ENCODE measurements at regions not wholly inside any gene's neighbourhood (a gene's known extent, or its start where the extent isn't known, plus 50 kb on each side); places are given as distances from the start of the nearest gene placed in this dataset.

GRCh38 chr4:125776146-125776545 lies 461.4 kb downstream of the FAT4 start:
- Histone ChIP-seq H3K9ac (ENCODE audit: insufficient read depth, low read depth, low read length) (no peak overlapping the region), H3K79me2 (ENCODE audit: insufficient read depth, low read length) (no peaks in the 10 kb centered on the region), H3K4me3 (replicated peaks in 1 of 3; ENCODE audit: insufficient read depth in 1 of 3, low read depth in 2 of 3, low read length in 3 of 3) (no peak overlapping the region), H3K9me3 (ENCODE audit: low read length) (no peaks in the 10 kb centered on the region), H2AFZ (ENCODE audit: low read length) (no peak overlapping the region), H3K27ac (ENCODE audit: extremely low read length, insufficient read depth, low read length) (no peak overlapping the region), H3K4me2 (ENCODE audit: low read depth, low read length) (no peak overlapping the region), H3K27me3 (ENCODE audit: control insufficient read depth in 1 of 2, insufficient read depth in 2 of 2, low read length in 2 of 2) (no peaks in the 10 kb centered on the region), H4K20me1 (ENCODE audit: insufficient read depth, low read length) (no peaks in the 10 kb centered on the region), H3K4me1 (ENCODE audit: insufficient read depth, low read length) (no peaks in the 10 kb centered on the region), H3K36me3 (replicated peaks in 1 of 2; ENCODE audit: control insufficient read depth in 1 of 2, insufficient read depth in 2 of 2, low read length in 2 of 2) (no peaks in the 10 kb centered on the region)
- ATAC-seq (no peak), DNase-seq (ENCODE audit: low spot score) (no peak), FAIRE-seq (no peak)
- ChIA-PET CTCF (ENCODE audit: low intra/inter-chr PET ratio, low total read pairs) (no interaction called here), POLR2A (no interaction called here)
- BruUV-seq (replicated peaks): no TSS peak
- in situ Hi-C loops (cut with HindIII; ENCODE audit: extremely low pct_ligation_motif_present, low pct_unique_long_range_greater_than_20kb): no loop called here
- intact Hi-C loops (cut with micrococcal nuclease; ENCODE audit: unreplicated experiment): no loop called here
- WGBS (ENCODE audit: low lambda C conversion rate): 2% methylated on average over 4 of the region's 4 CpGs
- TF ChIP-seq JUND (CRISPR knock-in tag; IDR thresholded peaks at IDR 0.05) (no peak), ZSCAN5A (CRISPR knock-in tag; IDR thresholded peaks at IDR 0.05; ENCODE audit: borderline replicate concordance) (no peak), FOXA1 (IDR thresholded peaks at IDR 0.05) (no peak), FOXA1 (CRISPR knock-in tag; IDR thresholded peaks at IDR 0.05) (no peak), THAP9 (CRISPR knock-in tag; IDR thresholded peaks at IDR 0.05; ENCODE audit: borderline replicate concordance) (no peak), ZNF746 (CRISPR knock-in tag; IDR thresholded peaks at IDR 0.05) (no peak), ZNF326 (CRISPR knock-in tag; IDR thresholded peaks at IDR 0.05; ENCODE audit: borderline replicate concordance) (no peak), ERF (CRISPR knock-in tag; IDR thresholded peaks at IDR 0.05) (no peak), MEF2D (CRISPR knock-in tag; IDR thresholded peaks at IDR 0.05) (no peak), ZBTB4 (CRISPR knock-in tag; IDR thresholded peaks at IDR 0.05; ENCODE audit: borderline replicate concordance) (no peak), ZBTB44 (CRISPR knock-in tag; IDR thresholded peaks at IDR 0.05) (no peak), NCOA1 (CRISPR knock-in tag; IDR thresholded peaks at IDR 0.05) (no peak), HOXA7 (CRISPR knock-in tag; IDR thresholded peaks at IDR 0.05) (no peak), ZNF382 (CRISPR knock-in tag; IDR thresholded peaks at IDR 0.05; ENCODE audit: borderline replicate concordance) (no peak), IRX3 (CRISPR knock-in tag; IDR thresholded peaks at IDR 0.05; ENCODE audit: borderline replicate concordance, low read depth) (no peak), HOXA3 (CRISPR knock-in tag; IDR thresholded peaks at IDR 0.05) (no peak), SP4 (CRISPR knock-in tag; IDR thresholded peaks at IDR 0.05) (no peak), ZNF432 (CRISPR knock-in tag; IDR thresholded peaks at IDR 0.05; ENCODE audit: borderline replicate concordance) (no peak)
